ENCODE measurements at regions not wholly inside any gene's neighbourhood (a gene's known extent, or its start where the extent isn't known, plus 50 kb on each side); places are given as distances from the start of the nearest gene placed in this dataset.

- no peak for TF ChIP-seq EZH2 (IDR thresholded peaks at IDR 0.05)
- TF ChIP-seq POLR2AphosphoS5 (IDR thresholded peaks at IDR 0.05; ENCODE audit: borderline replicate concordance, low read depth, low read length), result no peak
- no peak for TF ChIP-seq FOXP2 (optimal IDR thresholded peaks at IDR 0.05; ENCODE audit: control extremely low read depth, extremely low read length, insufficient read depth)
Measured at GRCh38 chr2:71786291-71787107, 333.1 kb downstream of the DYSF start.
